HEK293 (cell line): ENCODE measurements at regions not wholly inside any gene's neighbourhood (a gene's known extent, or its start where the extent isn't known, plus 50 kb on each side); places are given as distances from the start of the nearest gene placed in this dataset.

Experiments used
- CTCF ChIA-PET: fragments of 350-600 bp; formaldehyde crosslinking; extraction: SDS; loops from one replicate; lab custom pipeline; 2021; ENCODE audit warnings: antibody characterized with exemption; lab: Yijun Ruan, JAX
- POLR2A ChIA-PET: fragments of 300-600 bp; formaldehyde crosslinking; extraction: SDS; loops from one replicate; lab custom pipeline; 2020; ENCODE audit warnings: antibody characterized with exemption, inconsistent platforms; lab: Yijun Ruan, JAX
- H3K27ac ChIP-seq: fragments of 200-500 bp; sonication (Bioruptor generic); 2 replicates; pipeline ENCODE4 v1.5.1; 2014; ENCODE audit warnings: low read depth, low read length, control low read depth, inconsistent platforms; ENCODE audit errors: extremely low read depth
- H3K36me3 ChIP-seq, 2 experiments: fragments of 200-500 bp in 1 of 2; sonication (Bioruptor generic) in 1 of 2; 1 replicate in 1 of 2; 2 replicates in 1 of 2; pipeline ENCODE4 v1.5.1; 2014 to 2017; ENCODE audit warnings: inconsistent platforms in 2 of 2, low read length in 2 of 2; ENCODE audit not compliant: control insufficient read depth in 2 of 2, insufficient read depth in 1 of 2
- H3K4me1 ChIP-seq: fragments of 200-500 bp; sonication (Bioruptor generic); 2 replicates; pipeline ENCODE4 v1.5.1; 2014; ENCODE audit warnings: mild to moderate bottlenecking, low read length, inconsistent platforms; ENCODE audit not compliant: control insufficient read depth, insufficient read depth
- H3K4me3 ChIP-seq: 2 replicates; pipeline ENCODE4 v1.5.1; 2011; ENCODE audit warnings: low read depth, mild to moderate bottlenecking, control low read depth, low read length, moderate library complexity
- H3K9me3 ChIP-seq: fragments of 200-500 bp; sonication (Bioruptor generic); 2 replicates; pipeline ENCODE4 v1.5.1; 2014; ENCODE audit warnings: low read depth, low read length, inconsistent platforms; ENCODE audit not compliant: control insufficient read depth, insufficient read depth
- BCL11A ChIP-seq: fragments of 450-650 bp; formaldehyde crosslinking; IDR thresholded peaks from 2 replicates; pipeline ENCODE4 v1.5.1; 2016; ENCODE audit warnings: low read depth, missing biosample characterization, missing genetic modification characterization
- BCL6B ChIP-seq: fragments of 450-650 bp; formaldehyde crosslinking; IDR thresholded peaks from 2 replicates; pipeline ENCODE4 v1.5.1; 2017; ENCODE audit warnings: missing biosample characterization, missing genetic modification characterization
- KLF8 ChIP-seq: fragments of 450-650 bp; formaldehyde crosslinking; IDR thresholded peaks from 2 replicates; pipeline ENCODE4 v1.5.1; 2016; ENCODE audit warnings: missing biosample characterization, missing genetic modification characterization
- OVOL3 ChIP-seq: fragments of 450-650 bp; formaldehyde crosslinking; IDR thresholded peaks from 2 replicates; pipeline ENCODE4 v1.5.1; 2016; ENCODE audit warnings: missing biosample characterization, missing genetic modification characterization
- PRDM1 ChIP-seq: fragments of 450-650 bp; formaldehyde crosslinking; IDR thresholded peaks from 2 replicates; pipeline ENCODE4; 2016; ENCODE audit warnings: missing biosample characterization, missing genetic modification characterization
- PRDM10 ChIP-seq: fragments of 450-650 bp; formaldehyde crosslinking; IDR thresholded peaks from 2 replicates; pipeline ENCODE4 v1.5.1; 2016; ENCODE audit warnings: missing biosample characterization, missing genetic modification characterization
- SP7 ChIP-seq: fragments of 450-650 bp; formaldehyde crosslinking; IDR thresholded peaks from 2 replicates; pipeline ENCODE4 v1.5.1; 2016; ENCODE audit warnings: missing biosample characterization, missing genetic modification characterization
- TCF7L2 ChIP-seq: IDR thresholded peaks from 2 replicates; pipeline ENCODE4 v1.6.1; 2011; ENCODE audit warnings: low read depth, mild to moderate bottlenecking, inconsistent platforms, low read length, moderate library complexity, borderline replicate concordance
- TRIM28 ChIP-seq: IDR thresholded peaks from 2 replicates; pipeline ENCODE4 v1.6.1; 2011; ENCODE audit warnings: low read length, control low read depth, borderline replicate concordance
- ZBTB20 ChIP-seq: fragments of 450-650 bp; formaldehyde crosslinking; IDR thresholded peaks from 2 replicates; pipeline ENCODE4 v1.5.1; 2016; ENCODE audit warnings: missing biosample characterization, missing genetic modification characterization
- ZIC2 ChIP-seq: fragments of 450-650 bp; formaldehyde crosslinking; IDR thresholded peaks from 2 replicates; pipeline ENCODE4 v1.5.1; 2016; ENCODE audit warnings: missing biosample characterization, missing genetic modification characterization
- ZNF133 ChIP-seq: fragments of 450-650 bp; formaldehyde crosslinking; IDR thresholded peaks from 2 replicates; pipeline ENCODE4 v1.5.1; 2016; ENCODE audit warnings: missing biosample characterization, missing genetic modification characterization
- ZNF174 ChIP-seq: fragments of 450-650 bp; formaldehyde crosslinking; IDR thresholded peaks from 2 replicates; pipeline ENCODE4 v1.5.0; 2017; ENCODE audit warnings: missing biosample characterization, mild to moderate bottlenecking, missing genetic modification characterization
- ZNF184 ChIP-seq: fragments of 450-650 bp; IDR thresholded peaks from 2 replicates; pipeline ENCODE4 v1.5.1; 2018; ENCODE audit warnings: missing biosample characterization, mild to moderate bottlenecking, missing genetic modification characterization
- ZNF2 ChIP-seq: fragments of 450-650 bp; formaldehyde crosslinking; IDR thresholded peaks from 2 replicates; pipeline ENCODE4 v1.5.1; 2016; ENCODE audit warnings: missing biosample characterization, missing genetic modification characterization
- ZNF239 ChIP-seq: fragments of 450-650 bp; formaldehyde crosslinking; IDR thresholded peaks from 2 replicates; pipeline ENCODE4 v1.5.1; 2016; ENCODE audit warnings: missing biosample characterization, missing genetic modification characterization
- ZNF341 ChIP-seq: fragments of 450-650 bp; formaldehyde crosslinking; IDR thresholded peaks from 2 replicates; pipeline ENCODE4; 2016; ENCODE audit warnings: low read depth, missing biosample characterization, missing genetic modification characterization
- ZNF350 ChIP-seq: fragments of 450-650 bp; formaldehyde crosslinking; IDR thresholded peaks from 2 replicates; pipeline ENCODE4 v1.5.0; 2017; ENCODE audit warnings: missing biosample characterization, mild to moderate bottlenecking, missing genetic modification characterization
- ZNF366 ChIP-seq: fragments of 450-650 bp; formaldehyde crosslinking; conservative IDR thresholded peaks from 2 replicates; pipeline ENCODE4 v1.5.1; 2016; ENCODE audit warnings: missing biosample characterization, missing genetic modification characterization
- ZNF433 ChIP-seq: fragments of 450-650 bp; formaldehyde crosslinking; IDR thresholded peaks from 2 replicates; pipeline ENCODE4 v1.5.1; 2016; ENCODE audit warnings: missing biosample characterization, missing genetic modification characterization, low read depth
- ZNF473 ChIP-seq: fragments of 450-650 bp; formaldehyde crosslinking; IDR thresholded peaks from 2 replicates; pipeline ENCODE4 v1.5.1; 2017; ENCODE audit warnings: missing biosample characterization, missing genetic modification characterization
- ZNF510 ChIP-seq: fragments of 450-650 bp; formaldehyde crosslinking; IDR thresholded peaks from 2 replicates; pipeline ENCODE4 v1.5.1; 2018; ENCODE audit warnings: mild to moderate bottlenecking, missing genetic modification characterization, missing biosample characterization; ENCODE audit not compliant: insufficient replicate concordance
- ZNF580 ChIP-seq: fragments of 450-650 bp; formaldehyde crosslinking; IDR thresholded peaks from 2 replicates; pipeline ENCODE4 v1.5.1; 2016; ENCODE audit warnings: missing biosample characterization, missing genetic modification characterization
- ZNF654 ChIP-seq: fragments of 450-650 bp; formaldehyde crosslinking; IDR thresholded peaks from 2 replicates; pipeline ENCODE4 v1.5.1; 2016; ENCODE audit warnings: low read depth, missing biosample characterization, missing genetic modification characterization
- ZNF660 ChIP-seq: fragments of 450-650 bp; IDR thresholded peaks from 2 replicates; pipeline ENCODE4 v1.5.1; 2018; ENCODE audit warnings: missing biosample characterization, mild to moderate bottlenecking, missing genetic modification characterization
- ZNF843 ChIP-seq: fragments of 450-650 bp; formaldehyde crosslinking; IDR thresholded peaks from 2 replicates; pipeline ENCODE4 v1.5.1; 2016; ENCODE audit warnings: missing biosample characterization, missing genetic modification characterization
- ZSCAN4 ChIP-seq: fragments of 450-650 bp; formaldehyde crosslinking; IDR thresholded peaks from 2 replicates; pipeline ENCODE4 v1.5.1; 2017; ENCODE audit warnings: missing biosample characterization, missing genetic modification characterization
- ZSCAN5A ChIP-seq: fragments of 450-650 bp; formaldehyde crosslinking; IDR thresholded peaks from 2 replicates; pipeline ENCODE4 v1.5.1; 2016; ENCODE audit warnings: missing biosample characterization, missing genetic modification characterization

- Histone ChIP-seq H3K36me3 (no peaks in the 10 kb centered on the region), H3K9me3 (no peaks in the 10 kb centered on the region), H3K4me1 (no peaks in the 10 kb centered on the region), H3K4me3 (no peak overlapping the region), H3K27ac (no peak overlapping the region)
- CTCF ChIA-PET: no interaction called here
- TF ChIP-seq BCL6B (no peak), ZNF580 (tag by site-specific recombination) (no peak), ZNF510 (no peak), TRIM28 (no peak), ZNF843 (tag by site-specific recombination) (no peak), ZNF366 (tag by site-specific recombination) (no peak), ZNF174 (tag by site-specific recombination) (no peak), ZNF473 (no peak), ZNF660 (tag by site-specific recombination) (no peak)
- POLR2A ChIA-PET: no interaction called here
Measured at GRCh38 chrX:36803151-36803550, 205.0 kb upstream of the FAM47C start.

- CTCF ChIA-PET: interaction anchor here (0.5 kb wide), 1 partner anchor 11 kb away, joined by 3 read pairs; no protein-coding TSS in a partner anchor
Measured at GRCh38 chrX:36804066-36804465, 204.1 kb upstream of the FAM47C start.

GRCh38 chrX:36844857-36845256 is 163.3 kb upstream of the FAM47C start:
- TF ChIP-seq ZNF2 (tag by site-specific recombination) (no peak), ZNF133 (no peak), ZNF433 (tag by site-specific recombination) (no peak), ZSCAN4 (tag by site-specific recombination) (no peak), PRDM10 (tag by site-specific recombination) (no peak)
- Histone ChIP-seq H3K4me3 (no peak overlapping the region), H3K9me3 (no peaks in the 10 kb centered on the region), H3K27ac (no peak overlapping the region), H3K36me3 (no peaks in the 10 kb centered on the region), H3K4me1 (no peaks in the 10 kb centered on the region)
- ChIA-PET POLR2A (no interaction called here), CTCF (no interaction called here)

More at GRCh38 chrX:36804066-36804465, 204.1 kb upstream of the FAM47C start:
- H3K9me3 ChIP-seq: no peaks in the 10 kb centered on the region
- no peaks in the 10 kb centered on the region for H3K36me3 ChIP-seq
- H3K4me3 ChIP-seq: no peak overlapping the region
- no peak for TF ChIP-seq OVOL3 (tag by site-specific recombination)
- no peak for TF ChIP-seq ZSCAN5A
- no peak for TF ChIP-seq ZNF239 (tag by site-specific recombination)
- TF ChIP-seq ZNF350 (tag by site-specific recombination): no peak
- TF ChIP-seq BCL11A: no peak
- TF ChIP-seq TRIM28: no peak
- no peak for TF ChIP-seq TCF7L2
- TF ChIP-seq ZBTB20 (tag by site-specific recombination): no peak
- no peak for TF ChIP-seq PRDM1 (tag by site-specific recombination)
- no peak for TF ChIP-seq ZNF184
- TF ChIP-seq KLF8 (tag by site-specific recombination): no peak
- no peak for TF ChIP-seq ZIC2 (tag by site-specific recombination)
- no peak for TF ChIP-seq ZNF341 (tag by site-specific recombination)
- TF ChIP-seq ZNF654 (tag by site-specific recombination): no peak
- no peak for TF ChIP-seq SP7 (tag by site-specific recombination)
- no peaks in the 10 kb centered on the region for H3K4me1 ChIP-seq
- POLR2A ChIA-PET: interaction anchor here (0.7 kb wide), 1 partner anchor 26 kb away, joined by 3 read pairs; no protein-coding TSS in a partner anchor
- H3K27ac ChIP-seq: no peak overlapping the region
